ENCODE measurements at regions not wholly inside any gene's neighbourhood (a gene's known extent, or its start where the extent isn't known, plus 50 kb on each side); places are given as distances from the start of the nearest gene placed in this dataset.

- Histone ChIP-seq H4K20me1 (ENCODE audit: insufficient read depth, low read depth, low read length) (no peaks in the 10 kb centered on the region), H3K4me3 (ENCODE audit: low read length) (no peak overlapping the region), H3K27ac (ENCODE audit: low read length) (no peak overlapping the region), H3K9me3 (ENCODE audit: low read length) (peaks cover 6% of the 10 kb centered on the region; the same call in 1 of the 2 replicates), H3K27me3 (ENCODE audit: low read length) (no peaks in the 10 kb centered on the region), H2AFZ (ENCODE audit: low read length) (no peak overlapping the region), H3K9me2 (replicated peaks; ENCODE audit: insufficient read depth, low read length) (peaks cover 3% of the 10 kb centered on the region; the same call in 1 of the 2 replicates), H3K36me3 (ENCODE audit: insufficient read depth, low read length) (no peaks in the 10 kb centered on the region), H3K79me2 (ENCODE audit: low read length) (no peaks in the 10 kb centered on the region), H3K4me1 (ENCODE audit: low read length) (no peaks in the 10 kb centered on the region), H3K4me2 (ENCODE audit: low read depth, low read length, poor library complexity, severe bottlenecking) (no peak overlapping the region), H3K9ac (ENCODE audit: low read length) (no peak overlapping the region)
- no peak for DNase-seq
These were observed 893.0 kb upstream of the CHAC2 start for GRCh38 chr2:52874466-52875106.

- Histone ChIP-seq H4K20me1 (ENCODE audit: insufficient read depth, low read depth, low read length) (no peaks in the 10 kb centered on the region), H3K4me3 (ENCODE audit: low read length) (no peak overlapping the region), H3K9me2 (replicated peaks; ENCODE audit: insufficient read depth, low read length) (no peaks in the 10 kb centered on the region), H3K9ac (ENCODE audit: low read length) (no peak overlapping the region), H3K27me3 (ENCODE audit: low read length) (no peaks in the 10 kb centered on the region), H3K4me2 (ENCODE audit: low read depth, low read length, poor library complexity, severe bottlenecking) (no peak overlapping the region), H3K9me3 (ENCODE audit: low read length) (no peaks in the 10 kb centered on the region), H3K79me2 (ENCODE audit: low read length) (no peaks in the 10 kb centered on the region), H3K36me3 (ENCODE audit: insufficient read depth, low read length) (no peaks in the 10 kb centered on the region), H2AFZ (ENCODE audit: low read length) (no peak overlapping the region), H3K4me1 (ENCODE audit: low read length) (no peaks in the 10 kb centered on the region), H3K27ac (ENCODE audit: low read length) (no peak overlapping the region)
- DNase-seq, result no peak
These were observed 904.8 kb upstream of the CHAC2 start for GRCh38 chr2:52862801-52863200.

GRCh38 chr2:52861596-52861995, 906.0 kb upstream of the CHAC2 start:
- no peaks in the 10 kb centered on the region for H3K9me3 ChIP-seq (ENCODE audit: low read length)
- DNase-seq, result no peak
- no peak overlapping the region for H3K4me2 ChIP-seq (ENCODE audit: low read depth, low read length, poor library complexity, severe bottlenecking)
- no peak overlapping the region for H2AFZ ChIP-seq (ENCODE audit: low read length)
- H3K4me1 ChIP-seq (ENCODE audit: low read length), result no peaks in the 10 kb centered on the region
- no peaks in the 10 kb centered on the region for H3K79me2 ChIP-seq (ENCODE audit: low read length)
- H3K9ac ChIP-seq (ENCODE audit: low read length), result no peak overlapping the region
- no peaks in the 10 kb centered on the region for H3K27me3 ChIP-seq (ENCODE audit: low read length)
- no peak overlapping the region for H3K27ac ChIP-seq (ENCODE audit: low read length)
- no peaks in the 10 kb centered on the region for H4K20me1 ChIP-seq (ENCODE audit: insufficient read depth, low read depth, low read length)
- no peaks in the 10 kb centered on the region for H3K36me3 ChIP-seq (ENCODE audit: insufficient read depth, low read length)
- no peaks in the 10 kb centered on the region for H3K9me2 ChIP-seq (replicated peaks; ENCODE audit: insufficient read depth, low read length)
- no peak overlapping the region for H3K4me3 ChIP-seq (ENCODE audit: low read length)

GRCh38 chr2:52859065-52859464, 908.5 kb upstream of the CHAC2 start:
- H3K4me3 ChIP-seq (ENCODE audit: low read length), result no peak overlapping the region
- no peaks in the 10 kb centered on the region for H3K79me2 ChIP-seq (ENCODE audit: low read length)
- H3K9me2 ChIP-seq (replicated peaks; ENCODE audit: insufficient read depth, low read length), result no peaks in the 10 kb centered on the region
- no peak overlapping the region for H3K9ac ChIP-seq (ENCODE audit: low read length)
- no peaks in the 10 kb centered on the region for H3K9me3 ChIP-seq (ENCODE audit: low read length)
- no peak overlapping the region for H3K4me2 ChIP-seq (ENCODE audit: low read depth, low read length, poor library complexity, severe bottlenecking)
- no peak overlapping the region for H2AFZ ChIP-seq (ENCODE audit: low read length)
- no peaks in the 10 kb centered on the region for H3K27me3 ChIP-seq (ENCODE audit: low read length)
- no peak for DNase-seq
- H3K4me1 ChIP-seq (ENCODE audit: low read length), result no peaks in the 10 kb centered on the region
- no peaks in the 10 kb centered on the region for H3K36me3 ChIP-seq (ENCODE audit: insufficient read depth, low read length)
- no peaks in the 10 kb centered on the region for H4K20me1 ChIP-seq (ENCODE audit: insufficient read depth, low read depth, low read length)
- no peak overlapping the region for H3K27ac ChIP-seq (ENCODE audit: low read length)

GRCh38 chr2:52857722-52858121, 909.9 kb upstream of the CHAC2 start:
- Histone ChIP-seq H3K4me1 (ENCODE audit: low read length) (no peaks in the 10 kb centered on the region), H2AFZ (ENCODE audit: low read length) (no peak overlapping the region), H3K9me2 (replicated peaks; ENCODE audit: insufficient read depth, low read length) (no peaks in the 10 kb centered on the region), H4K20me1 (ENCODE audit: insufficient read depth, low read depth, low read length) (no peaks in the 10 kb centered on the region), H3K27me3 (ENCODE audit: low read length) (no peaks in the 10 kb centered on the region), H3K9ac (ENCODE audit: low read length) (no peak overlapping the region), H3K9me3 (ENCODE audit: low read length) (no peaks in the 10 kb centered on the region), H3K4me3 (ENCODE audit: low read length) (no peak overlapping the region), H3K4me2 (ENCODE audit: low read depth, low read length, poor library complexity, severe bottlenecking) (no peak overlapping the region), H3K36me3 (ENCODE audit: insufficient read depth, low read length) (no peaks in the 10 kb centered on the region), H3K27ac (ENCODE audit: low read length) (no peak overlapping the region), H3K79me2 (ENCODE audit: low read length) (no peaks in the 10 kb centered on the region)
- DNase-seq, result no peak

DNA sequence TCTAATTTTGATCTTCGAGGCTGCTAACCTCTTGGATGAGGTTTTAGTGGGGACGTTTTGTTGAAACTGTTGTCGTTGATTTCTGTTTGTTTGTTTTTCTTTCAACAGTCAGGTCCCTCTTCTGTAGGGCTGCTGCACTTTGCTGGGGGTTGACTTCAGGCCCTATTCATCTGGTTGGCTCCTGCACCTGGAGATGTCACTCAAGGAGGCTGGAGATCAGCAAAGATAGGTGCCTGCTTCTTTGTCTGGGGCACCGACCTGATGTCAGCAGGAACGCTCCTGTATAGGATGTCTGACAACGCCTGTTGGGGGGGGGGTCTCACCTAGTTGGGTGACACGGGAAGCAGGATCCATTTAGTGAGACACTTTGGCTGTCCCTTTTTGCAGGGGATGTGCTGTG, 915.6 kb upstream of the CHAC2 start:
- no peaks in the 10 kb centered on the region for H3K27me3 ChIP-seq (ENCODE audit: low read length)
- no peaks in the 10 kb centered on the region for H3K9me2 ChIP-seq (replicated peaks; ENCODE audit: insufficient read depth, low read length)
- DNase-seq, result no peak
- no peaks in the 10 kb centered on the region for H3K4me1 ChIP-seq (ENCODE audit: low read length)
- no peaks in the 10 kb centered on the region; the same call in 1 of the 2 replicates for H3K9me3 ChIP-seq (ENCODE audit: low read length)
- no peak overlapping the region for H3K9ac ChIP-seq (ENCODE audit: low read length)
- no peak overlapping the region for H3K4me2 ChIP-seq (ENCODE audit: low read depth, low read length, poor library complexity, severe bottlenecking)
- H3K27ac ChIP-seq (ENCODE audit: low read length), result no peak overlapping the region
- no peaks in the 10 kb centered on the region for H4K20me1 ChIP-seq (ENCODE audit: insufficient read depth, low read depth, low read length)
- H3K79me2 ChIP-seq (ENCODE audit: low read length), result no peaks in the 10 kb centered on the region
- H3K36me3 ChIP-seq (ENCODE audit: insufficient read depth, low read length), result no peaks in the 10 kb centered on the region
- H2AFZ ChIP-seq (ENCODE audit: low read length), result no peak overlapping the region
- H3K4me3 ChIP-seq (ENCODE audit: low read length), result no peak overlapping the region

- no peaks in the 10 kb centered on the region for H3K79me2 ChIP-seq (ENCODE audit: low read length)
- no peaks in the 10 kb centered on the region; the same call in 1 of the 2 replicates for H3K27me3 ChIP-seq (ENCODE audit: low read length)
- no peak overlapping the region for H3K4me2 ChIP-seq (ENCODE audit: low read depth, low read length, poor library complexity, severe bottlenecking)
- no peak overlapping the region for H3K9ac ChIP-seq (ENCODE audit: low read length)
- no peak overlapping the region for H3K27ac ChIP-seq (ENCODE audit: low read length)
- H3K9me2 ChIP-seq (replicated peaks; ENCODE audit: insufficient read depth, low read length), result no peaks in the 10 kb centered on the region
- DNase-seq, result no peak
- H4K20me1 ChIP-seq (ENCODE audit: insufficient read depth, low read depth, low read length), result no peaks in the 10 kb centered on the region
- no peak overlapping the region for H2AFZ ChIP-seq (ENCODE audit: low read length)
- H3K9me3 ChIP-seq (ENCODE audit: low read length), result peaks cover 6% of the 10 kb centered on the region; the same call in 1 of the 2 replicates
- H3K4me3 ChIP-seq (ENCODE audit: low read length), result no peak overlapping the region
- no peaks in the 10 kb centered on the region for H3K36me3 ChIP-seq (ENCODE audit: insufficient read depth, low read length)
- H3K4me1 ChIP-seq (ENCODE audit: low read length), result no peaks in the 10 kb centered on the region
These were observed 922.7 kb upstream of the CHAC2 start for GRCh38 chr2:52844701-52845423.

GRCh38 chr2:52835909-52836308, 931.7 kb upstream of the CHAC2 start:
- H3K27me3 ChIP-seq (ENCODE audit: low read length), result no peaks in the 10 kb centered on the region; the same call in 1 of the 2 replicates
- no peak overlapping the region for H3K4me3 ChIP-seq (ENCODE audit: low read length)
- H3K79me2 ChIP-seq (ENCODE audit: low read length), result no peaks in the 10 kb centered on the region
- no peak overlapping the region for H3K27ac ChIP-seq (ENCODE audit: low read length)
- no peak overlapping the region for H3K4me2 ChIP-seq (ENCODE audit: low read depth, low read length, poor library complexity, severe bottlenecking)
- no peaks in the 10 kb centered on the region for H3K36me3 ChIP-seq (ENCODE audit: insufficient read depth, low read length)
- H3K9me3 ChIP-seq (ENCODE audit: low read length), result no peaks in the 10 kb centered on the region
- H3K9ac ChIP-seq (ENCODE audit: low read length), result no peak overlapping the region
- no peaks in the 10 kb centered on the region for H4K20me1 ChIP-seq (ENCODE audit: insufficient read depth, low read depth, low read length)
- no peak for DNase-seq
- no peaks in the 10 kb centered on the region; the same call in 1 of the 2 replicates for H3K9me2 ChIP-seq (replicated peaks; ENCODE audit: insufficient read depth, low read length)
- no peak overlapping the region for H2AFZ ChIP-seq (ENCODE audit: low read length)
- no peaks in the 10 kb centered on the region for H3K4me1 ChIP-seq (ENCODE audit: low read length)

All from Karpas-422 (cell line).